ENCODE measurements at regions not wholly inside any gene's neighbourhood (a gene's known extent, or its start where the extent isn't known, plus 50 kb on each side); places are given as distances from the start of the nearest gene placed in this dataset.

DNA sequence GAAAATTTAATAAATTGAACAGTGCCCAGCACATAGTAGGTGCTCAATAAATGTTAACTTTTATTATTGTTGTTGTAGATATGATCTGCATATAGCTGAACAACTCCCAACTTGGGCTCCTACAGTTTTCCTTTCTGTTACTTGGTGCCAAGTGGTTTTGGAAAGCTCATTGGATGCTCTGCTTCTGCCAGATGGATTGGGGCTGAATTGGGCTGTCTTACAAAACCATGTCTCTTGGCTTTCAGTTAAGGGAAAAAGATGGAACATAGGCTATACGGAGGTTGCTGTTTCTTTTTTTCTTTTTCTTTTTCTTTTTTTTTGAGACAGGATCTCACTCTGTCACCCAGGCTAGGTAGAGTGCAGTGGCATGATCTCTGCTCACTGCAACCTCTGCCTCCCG is 140.7 kb upstream of the PWP1 start:
- no peak overlapping the region for H3K4me3 ChIP-seq (ENCODE audit: low read depth, low read length)
- TF ChIP-seq, protein P1, sequence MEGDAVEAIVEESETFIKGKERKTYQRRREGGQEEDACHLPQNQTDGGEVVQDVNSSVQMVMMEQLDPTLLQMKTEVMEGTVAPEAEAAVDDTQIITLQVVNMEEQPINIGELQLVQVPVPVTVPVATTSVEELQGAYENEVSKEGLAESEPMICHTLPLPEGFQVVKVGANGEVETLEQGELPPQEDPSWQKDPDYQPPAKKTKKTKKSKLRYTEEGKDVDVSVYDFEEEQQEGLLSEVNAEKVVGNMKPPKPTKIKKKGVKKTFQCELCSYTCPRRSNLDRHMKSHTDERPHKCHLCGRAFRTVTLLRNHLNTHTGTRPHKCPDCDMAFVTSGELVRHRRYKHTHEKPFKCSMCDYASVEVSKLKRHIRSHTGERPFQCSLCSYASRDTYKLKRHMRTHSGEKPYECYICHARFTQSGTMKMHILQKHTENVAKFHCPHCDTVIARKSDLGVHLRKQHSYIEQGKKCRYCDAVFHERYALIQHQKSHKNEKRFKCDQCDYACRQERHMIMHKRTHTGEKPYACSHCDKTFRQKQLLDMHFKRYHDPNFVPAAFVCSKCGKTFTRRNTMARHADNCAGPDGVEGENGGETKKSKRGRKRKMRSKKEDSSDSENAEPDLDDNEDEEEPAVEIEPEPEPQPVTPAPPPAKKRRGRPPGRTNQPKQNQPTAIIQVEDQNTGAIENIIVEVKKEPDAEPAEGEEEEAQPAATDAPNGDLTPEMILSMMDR (IDR thresholded peaks at IDR 0.05; ENCODE audit: insufficient read depth, low read depth, low read length), result no peak
- DNase-seq (ENCODE audit: low read depth), result no peak

- no peak overlapping the region for H3K4me3 ChIP-seq (ENCODE audit: low read depth, low read length)
- no peak for DNase-seq (ENCODE audit: low read depth)
- TF ChIP-seq, protein P1 (IDR thresholded peaks at IDR 0.05; ENCODE audit: insufficient read depth, low read depth, low read length), result no peak
Measured at GRCh38 chr12:107545737-107546353, 139.8 kb upstream of the PWP1 start.

GRCh38 chr12:107547389-107547788 is 138.2 kb upstream of the PWP1 start:
- no peak for DNase-seq (ENCODE audit: low read depth)

DNA sequence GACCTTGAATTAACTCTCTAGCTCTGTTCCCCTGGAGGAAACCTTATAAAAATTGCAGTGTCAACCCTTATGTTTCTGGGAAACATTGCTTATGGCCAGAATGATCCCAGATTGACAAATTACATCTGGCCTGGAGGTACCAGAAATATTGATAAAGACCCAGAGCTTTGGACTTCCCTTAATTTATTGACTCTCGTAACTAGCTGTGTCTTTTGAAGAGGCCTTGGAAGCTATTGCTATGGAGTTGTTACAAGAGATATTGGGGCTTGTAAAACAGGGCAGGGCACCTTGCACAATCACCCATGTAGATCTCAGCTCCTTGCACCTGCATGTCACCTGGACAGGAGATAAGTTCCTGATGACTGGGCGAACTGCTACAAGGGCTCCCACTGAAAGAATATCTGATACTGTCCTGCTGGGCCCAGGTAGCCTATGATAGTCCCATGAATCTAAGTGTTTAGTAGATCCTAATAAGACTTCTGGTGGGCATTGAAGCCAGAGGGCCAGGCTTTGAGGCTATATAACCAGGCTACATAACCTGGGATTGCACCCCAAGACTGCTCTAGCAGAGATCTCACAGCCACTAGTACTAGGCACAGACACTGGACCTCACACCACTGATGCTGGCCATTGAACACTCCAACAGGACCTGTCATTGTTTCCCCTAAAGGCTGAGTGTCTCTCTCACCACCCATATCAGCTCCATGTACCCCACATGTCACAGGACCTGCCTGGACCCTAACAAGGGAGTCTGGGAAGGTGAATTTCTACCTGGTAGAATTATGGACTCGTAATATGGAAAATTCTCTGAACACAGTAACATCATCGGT is 135.7 kb upstream of the PWP1 start:
- DNase-seq (ENCODE audit: low read depth), result no peak
- TF ChIP-seq, protein P1 (IDR thresholded peaks at IDR 0.05; ENCODE audit: insufficient read depth, low read depth, low read length), result no peak
- H3K4me3 ChIP-seq (ENCODE audit: low read depth, low read length), result no peak overlapping the region

More at GRCh38 chr12:107547389-107547788, 138.2 kb upstream of the PWP1 start:
- no peak overlapping the region for H3K4me3 ChIP-seq (ENCODE audit: low read depth, low read length)
- TF ChIP-seq, protein P1 (IDR thresholded peaks at IDR 0.05; ENCODE audit: insufficient read depth, low read depth, low read length), result no peak

GRCh38 chr12:107551434-107551833 is 134.2 kb upstream of the PWP1 start:
- H3K4me3 ChIP-seq (ENCODE audit: low read depth, low read length), result no peak overlapping the region
- TF ChIP-seq, protein P1 (IDR thresholded peaks at IDR 0.05; ENCODE audit: insufficient read depth, low read depth, low read length), result no peak

GRCh38 chr12:107552263-107552662 is 133.3 kb upstream of the PWP1 start:
- DNase-seq (ENCODE audit: low read depth), result no peak
- TF ChIP-seq, protein P1 (IDR thresholded peaks at IDR 0.05; ENCODE audit: insufficient read depth, low read depth, low read length), result no peak

More at GRCh38 chr12:107551434-107551833, 134.2 kb upstream of the PWP1 start:
- DNase-seq (ENCODE audit: low read depth), result no peak

More at GRCh38 chr12:107552263-107552662, 133.3 kb upstream of the PWP1 start:
- no peak overlapping the region for H3K4me3 ChIP-seq (ENCODE audit: low read depth, low read length)

Data from fibroblast of villous mesenchyme (primary cell).